Gastroesophageal sphincter (tissue), 4 donors: ENCODE measurements at regions not wholly inside any gene's neighbourhood (a gene's known extent, or its start where the extent isn't known, plus 50 kb on each side); places are given as distances from the start of the nearest gene placed in this dataset.

Experiments used
- ATAC-seq: fragments of 150-250 bp; one replicate; pipeline ENCODE4 v1.9.1; 2016; ENCODE audit warnings: mild to moderate bottlenecking, moderate library complexity
- H3K27ac ChIP-seq, 4 donors: fragments of 200-600 bp; sonication (generic) in 3 of 4; 1 replicate in 3 of 4; 2 replicates in 1 of 4; pipeline ENCODE4 v1.5.1; 2016 to 2019
- H3K27me3 ChIP-seq: fragments of 200-600 bp; sonication (generic); one replicate; pipeline ENCODE4 v1.5.1; 2019
- H3K36me3 ChIP-seq, 2 donors: fragments of 200-600 bp; sonication (generic); one replicate each; pipeline ENCODE4 v1.5.1; 2019; ENCODE audit warnings: control low read depth in 1 of 2
- H3K4me1 ChIP-seq, 3 donors: fragments of 200-600 bp; sonication (generic); 1 replicate in 2 of 3; 2 replicates in 1 of 3; pipeline ENCODE4 v1.5.1; 2016 to 2019; ENCODE audit warnings: control low read depth in 2 of 3
- H3K4me3 ChIP-seq, 2 donors: fragments of 200-600 bp; sonication (generic); one replicate each; pipeline ENCODE4 v1.5.1; 2019; ENCODE audit warnings: mild to moderate bottlenecking in 1 of 2, moderate library complexity in 1 of 2
- H3K9me3 ChIP-seq, 3 donors: fragments of 200-600 bp; sonication (generic); one replicate each; pipeline ENCODE4 v1.5.1; 2017 to 2019; ENCODE audit warnings: control low read depth in 2 of 3
- CTCF ChIP-seq, 4 experiments: fragments of 200-600 bp in 2 of 4; fragments of 450-650 bp in 2 of 4; sonication (generic) in 1 of 4; IDR thresholded peaks; one replicate each; pipeline ENCODE4 v1.5.1; 2017 to 2019; ENCODE audit warnings: antibody characterized with exemption in 4 of 4, mild to moderate bottlenecking in 2 of 4, moderate library complexity in 2 of 4
- EP300 ChIP-seq: sonication (generic); formaldehyde crosslinking; IDR thresholded peaks from one replicate; pipeline ENCODE4 v1.6.1; 2017; ENCODE audit warnings: antibody characterized with exemption, mild to moderate bottlenecking
- POLR2A ChIP-seq, 2 donors: fragments of 450-650 bp; IDR thresholded peaks; one replicate each; pipeline ENCODE4 v1.6.1; 2017; ENCODE audit warnings: antibody characterized with exemption in 2 of 2, mild to moderate bottlenecking in 2 of 2, moderate library complexity in 1 of 2
- POLR2AphosphoS5 ChIP-seq: sonication (generic); formaldehyde crosslinking; IDR thresholded peaks from one replicate; pipeline ENCODE4 v1.6.1; 2017; ENCODE audit warnings: antibody characterized with exemption
- WGBS, 2 donors: methylation state at CpG; one replicate each; pipeline ENCODE4 v1.1.5; 2018; ENCODE audit warnings: low coverage in 1 of 2; 5-methylcytosine and 5-hydroxymethylcytosine counted together

- H3K4me1 ChIP-seq, result no peaks in the 10 kb centered on the region
- H3K9me3 ChIP-seq, result no peaks in the 10 kb centered on the region
- no peak for ATAC-seq
- TF ChIP-seq POLR2AphosphoS5 (no peak), CTCF (IDR thresholded peaks at IDR 0.05) (no peak), EP300 (no peak), POLR2A (IDR thresholded peaks at IDR 0.05) (no peak)
- no peak overlapping the region for H3K4me3 ChIP-seq
- WGBS, 2 donors, result 86 to 89% methylated on average over 5 to 9 of the region's 10 CpGs
- no peaks in the 10 kb centered on the region for H3K27me3 ChIP-seq
- H3K27ac ChIP-seq, result no peak overlapping the region
- no peaks in the 10 kb centered on the region for H3K36me3 ChIP-seq
These were observed 65.7 kb upstream of the SOX5 start for GRCh38 chr12:24014915-24015832.

- Histone ChIP-seq H3K4me3 (no peak overlapping the region), H3K4me1 (no peaks in the 10 kb centered on the region), H3K27me3 (no peaks in the 10 kb centered on the region), H3K27ac (no peak overlapping the region), H3K36me3 (no peaks in the 10 kb centered on the region), H3K9me3 (no peaks in the 10 kb centered on the region)
- TF ChIP-seq EP300 (no peak), CTCF (IDR thresholded peaks at IDR 0.05) (no peak), POLR2AphosphoS5 (no peak), POLR2A (IDR thresholded peaks at IDR 0.05) (no peak)
- ATAC-seq, result no peak
- 84 to 91% methylated on average over 3 to 4 of the region's 4 CpGs for WGBS, 2 donors
These were observed 64.8 kb upstream of the SOX5 start for GRCh38 chr12:24014240-24014639.

- Histone ChIP-seq H3K4me1 (no peaks in the 10 kb centered on the region), H3K9me3 (no peaks in the 10 kb centered on the region), H3K4me3 (no peak overlapping the region), H3K27me3 (no peaks in the 10 kb centered on the region), H3K27ac (no peak overlapping the region), H3K36me3 (no peaks in the 10 kb centered on the region)
- no peak for ATAC-seq
- no peak for TF ChIP-seq POLR2A (IDR thresholded peaks at IDR 0.05)
- TF ChIP-seq CTCF (IDR thresholded peaks at IDR 0.05), result no peak
- TF ChIP-seq POLR2AphosphoS5, result no peak
- no peak for TF ChIP-seq EP300
- WGBS, 2 donors, result 91 to 100% methylated on average over 1 of the region's 1 CpG
These were observed 63.1 kb upstream of the SOX5 start for GRCh38 chr12:24012528-24012927.

GRCh38 chr12:24011927-24012507, 62.5 kb upstream of the SOX5 start:
- Histone ChIP-seq H3K27me3 (no peaks in the 10 kb centered on the region), H3K27ac (no peak overlapping the region), H3K4me3 (no peak overlapping the region), H3K4me1 (no peaks in the 10 kb centered on the region), H3K9me3 (no peaks in the 10 kb centered on the region), H3K36me3 (no peaks in the 10 kb centered on the region)
- ATAC-seq, result no peak
- 71 to 73% methylated on average over 3 of the region's 3 CpGs for WGBS, 2 donors
- TF ChIP-seq POLR2AphosphoS5, result no peak
- TF ChIP-seq POLR2A (IDR thresholded peaks at IDR 0.05), result no peak
- no peak for TF ChIP-seq EP300
- TF ChIP-seq CTCF (IDR thresholded peaks at IDR 0.05), result no peak

GRCh38 chr12:24008166-24008565, 58.7 kb upstream of the SOX5 start:
- H3K9me3 ChIP-seq, result no peaks in the 10 kb centered on the region
- H3K4me1 ChIP-seq, result no peaks in the 10 kb centered on the region
- H3K27ac ChIP-seq, result no peak overlapping the region
- no peak overlapping the region for H3K4me3 ChIP-seq
- WGBS, 2 donors, result 85 to 94% methylated on average over 2 of the region's 2 CpGs
- no peak for ATAC-seq
- H3K36me3 ChIP-seq, result no peaks in the 10 kb centered on the region
- TF ChIP-seq CTCF (IDR thresholded peaks at IDR 0.05), result no peak
- TF ChIP-seq POLR2AphosphoS5, result no peak
- TF ChIP-seq EP300, result no peak
- TF ChIP-seq POLR2A (IDR thresholded peaks at IDR 0.05), result no peak
- H3K27me3 ChIP-seq, result no peaks in the 10 kb centered on the region
